NCI-H2029 (cell line): ENCODE measurements at regions not wholly inside any gene's neighbourhood (a gene's known extent, or its start where the extent isn't known, plus 50 kb on each side); places are given as distances from the start of the nearest gene placed in this dataset.
A peak's percentile ranks its signal among the peaks of the same experiment; 100 is the strongest.
"Not testable (repeated sequence)": the region's sequence is repeated elsewhere in the genome, so short reads cannot be mapped to it uniquely, and the experiment has no call there.

Experiments
- DNase-seq: peaks from one replicate; lab custom pipeline; 2025; lab: John Stamatoyannopoulos, UW

GRCh38 chr2:59874971-59875755 lies 678.3 kb downstream of the BCL11A start:
- DNase-seq, result no peak

GRCh38 chr2:59874361-59874760 lies 679.1 kb downstream of the BCL11A start:
- no peak for DNase-seq

- no peak for DNase-seq
Observed at GRCh38 chr2:59871830-59872229, 681.6 kb downstream of the BCL11A start.

- no peak for DNase-seq
Observed at GRCh38 chr2:59868981-59869380, 684.5 kb downstream of the BCL11A start.

DNA sequence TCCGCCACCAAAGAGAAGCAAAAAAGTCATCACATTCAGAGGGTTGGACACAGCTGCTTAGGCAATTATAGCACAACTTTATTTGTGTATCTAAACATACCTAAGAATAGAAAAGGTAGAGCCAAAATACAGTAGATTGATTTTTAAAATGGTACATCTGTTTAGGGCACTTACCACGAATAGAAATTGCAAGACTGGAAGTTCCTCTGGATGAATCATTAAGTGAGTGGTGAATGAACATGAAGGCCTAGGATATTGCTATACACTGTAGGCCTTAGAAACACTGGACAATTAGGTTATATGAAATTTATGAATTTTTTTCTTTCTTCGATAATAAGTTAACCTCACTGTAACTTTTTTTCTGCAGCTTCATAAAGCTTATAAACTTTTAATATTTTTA lies 687.0 kb downstream of the BCL11A start:
- DNase-seq, result no peak

DNA sequence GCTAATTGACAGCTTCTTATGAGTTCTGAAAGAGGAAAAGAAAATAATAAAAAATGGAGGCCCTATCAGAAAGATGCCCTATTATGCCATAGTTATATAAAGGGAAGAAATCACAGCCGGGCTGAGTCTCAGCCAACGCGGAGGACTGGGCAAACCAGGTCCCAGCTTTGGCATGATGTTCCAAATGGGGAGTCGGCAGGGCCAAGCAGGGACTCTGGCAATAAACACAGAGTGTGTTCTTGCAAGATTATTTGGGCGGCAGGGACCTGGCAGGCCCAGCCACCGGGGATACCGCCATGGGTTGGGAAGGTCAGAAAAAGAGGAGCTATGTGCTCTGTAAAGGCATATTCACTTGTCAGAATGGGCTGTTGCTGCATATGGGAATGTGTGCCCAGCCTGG lies 694.9 kb downstream of the BCL11A start:
- DNase-seq, result no peak

GRCh38 chr2:59857109-59857508 lies 696.3 kb downstream of the BCL11A start:
- no peak for DNase-seq

GRCh38 chr2:59856391-59856790 lies 697.1 kb downstream of the BCL11A start:
- DNase-seq, result no peak

DNA sequence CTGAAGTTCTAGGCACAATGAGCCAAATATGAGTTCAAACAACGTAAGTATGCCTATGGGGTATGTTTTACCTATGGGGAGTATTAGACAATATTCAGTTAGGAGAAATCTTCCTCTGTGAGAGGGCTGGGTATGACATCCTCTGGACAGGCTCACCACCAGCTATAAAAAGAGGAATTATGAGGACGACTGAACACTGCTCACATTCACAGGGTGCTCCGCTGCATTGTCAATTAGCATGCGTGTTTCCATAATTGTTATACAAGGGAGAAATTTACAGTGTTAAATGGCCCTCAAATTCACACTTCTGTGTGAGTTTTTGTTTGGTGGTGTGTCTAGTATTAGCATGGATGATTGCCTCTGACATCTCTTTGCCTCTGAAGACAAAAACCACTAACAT lies 700.4 kb downstream of the BCL11A start:
- no peak for DNase-seq

DNA sequence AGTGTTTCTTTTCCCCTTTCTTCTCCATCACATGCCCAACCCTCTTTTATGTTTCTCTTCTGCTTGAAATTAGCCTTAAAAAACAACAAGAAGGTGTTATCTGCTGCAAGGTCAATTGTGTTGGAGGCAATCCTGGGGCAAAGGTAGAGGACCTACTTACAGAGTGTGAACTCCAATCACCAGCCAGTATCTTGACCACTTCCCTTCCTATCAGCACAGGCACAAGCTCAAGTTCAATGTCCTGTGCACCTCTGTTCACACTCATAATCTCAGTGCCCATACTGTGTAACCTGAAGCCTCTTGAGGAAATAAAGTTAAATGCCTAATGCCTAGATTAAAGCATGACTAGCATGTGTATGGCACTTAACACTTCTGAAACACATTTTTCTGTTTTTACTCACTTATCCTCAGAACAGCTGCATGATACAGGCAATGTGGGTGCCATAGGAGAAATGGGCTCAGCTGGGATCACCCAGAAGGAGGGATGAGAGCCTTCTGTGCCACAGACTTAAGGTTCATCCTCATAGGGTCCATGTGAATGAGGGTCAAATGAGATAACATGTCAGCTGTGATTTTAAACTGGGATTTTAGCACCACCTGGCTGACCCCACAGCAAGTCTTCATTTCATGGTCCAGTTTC lies 701.5 kb downstream of the BCL11A start:
- DNase-seq, result no peak

DNA sequence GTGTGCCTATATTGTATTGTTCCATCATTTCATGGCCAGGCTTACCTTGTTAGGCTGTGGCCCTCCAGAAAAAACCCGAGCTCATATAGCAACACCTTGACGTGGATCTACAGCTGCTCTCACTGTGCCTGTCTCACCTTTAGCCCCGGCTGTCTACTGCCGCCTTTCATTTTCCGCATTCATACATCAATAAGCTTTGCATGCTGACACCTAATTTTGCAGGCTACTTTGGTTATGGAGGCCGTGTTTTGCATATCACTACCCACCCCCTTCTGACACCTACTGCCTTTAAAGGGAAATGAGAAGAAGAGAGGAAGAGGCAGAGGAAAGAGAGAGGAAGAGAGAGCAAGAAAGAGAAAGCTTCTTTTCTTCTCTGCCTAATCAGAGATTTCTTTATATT lies 702.9 kb downstream of the BCL11A start:
- no peak for DNase-seq

DNA sequence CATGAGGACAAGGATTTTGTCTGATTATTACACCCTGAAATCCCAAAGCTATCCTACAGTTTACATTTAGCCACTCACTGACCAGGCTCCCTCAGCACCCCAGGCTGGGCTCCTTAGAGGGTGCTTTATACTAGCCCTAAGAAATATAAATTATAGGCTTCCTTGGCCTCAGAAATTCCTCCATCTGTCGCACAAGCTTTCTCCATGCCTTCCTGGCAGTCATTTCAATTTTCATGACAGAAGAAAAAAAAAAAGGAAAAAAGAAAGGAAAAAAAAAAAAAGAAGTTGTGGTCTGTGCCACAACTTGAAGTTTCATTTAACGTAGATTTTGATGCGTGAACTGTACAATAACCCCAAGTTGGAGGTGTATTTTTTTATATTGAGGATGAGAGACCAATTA lies 719.5 kb downstream of the BCL11A start:
- no peak for DNase-seq

- DNase-seq, result no peak
Observed at GRCh38 chr2:59830601-59831000, 722.9 kb downstream of the BCL11A start.

DNA sequence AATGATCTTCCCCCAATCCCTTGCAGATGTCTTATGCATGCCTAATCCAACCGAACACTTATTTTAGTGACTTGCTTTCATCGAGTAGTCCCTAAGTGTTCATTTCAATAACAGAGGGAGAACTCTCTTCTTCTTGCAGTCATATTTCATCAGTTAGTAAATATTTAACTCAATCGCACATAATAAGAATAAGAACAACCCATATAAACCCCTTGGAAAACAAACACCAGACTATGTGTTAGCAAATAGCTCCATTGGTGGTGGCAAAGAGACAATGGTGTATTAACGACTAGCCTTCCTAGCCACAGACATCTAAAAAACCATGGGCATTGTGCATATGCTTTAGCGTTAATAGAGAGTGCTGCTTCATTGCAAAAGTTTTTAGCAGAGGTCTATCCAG lies 725.8 kb downstream of the BCL11A start:
- DNase-seq, result no peak

DNA sequence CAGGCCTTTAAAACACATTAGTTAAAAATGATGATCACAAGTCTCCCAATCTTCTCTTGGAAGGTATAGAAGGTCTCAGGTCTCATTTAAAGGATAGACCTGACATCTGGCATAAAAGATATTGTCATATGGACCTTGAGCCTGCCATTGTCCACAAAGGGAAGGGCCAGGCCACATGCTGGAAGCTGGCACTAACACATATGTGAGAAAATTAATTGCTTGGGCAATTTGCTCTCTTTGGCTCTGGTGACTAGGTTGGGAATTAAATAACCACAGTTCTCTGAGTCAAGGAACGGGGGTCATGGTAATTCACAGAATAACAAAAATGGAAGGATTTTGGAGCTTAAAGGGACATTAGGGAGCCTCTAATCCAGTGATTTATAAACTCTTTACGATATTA lies 727.3 kb downstream of the BCL11A start:
- DNase-seq, result no peak

GRCh38 chr2:59824314-59824713 lies 729.1 kb downstream of the BCL11A start:
- no peak for DNase-seq

DNA sequence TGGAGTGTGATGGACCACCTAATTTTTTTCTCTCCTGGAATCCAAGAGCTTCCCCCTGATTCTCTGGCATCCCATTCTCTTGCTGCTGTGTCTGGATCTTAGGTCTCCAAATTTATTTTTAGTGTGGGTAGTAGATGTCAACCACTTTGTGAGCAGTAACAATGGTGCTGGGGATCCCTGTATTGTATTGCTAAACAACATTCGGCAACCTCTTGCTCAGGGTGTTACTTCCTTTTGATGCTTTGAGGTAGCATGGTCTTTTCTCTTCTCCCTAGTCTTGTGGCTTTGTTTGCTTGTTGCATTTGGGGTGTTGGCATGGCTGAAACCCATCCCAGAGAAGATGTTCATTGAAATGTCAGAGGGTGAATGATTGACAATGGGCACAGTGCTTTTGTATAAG lies 737.4 kb downstream of the BCL11A start:
- DNase-seq, result no peak

GRCh38 chr2:59810283-59810682 lies 743.2 kb downstream of the BCL11A start:
- not testable (repeated sequence) for DNase-seq

GRCh38 chr2:59806486-59806885 lies 747.0 kb downstream of the BCL11A start:
- DNase-seq, result no peak

- peak; percentile 32 for DNase-seq
Observed at GRCh38 chr2:59804732-59805131, 748.7 kb downstream of the BCL11A start.

DNA sequence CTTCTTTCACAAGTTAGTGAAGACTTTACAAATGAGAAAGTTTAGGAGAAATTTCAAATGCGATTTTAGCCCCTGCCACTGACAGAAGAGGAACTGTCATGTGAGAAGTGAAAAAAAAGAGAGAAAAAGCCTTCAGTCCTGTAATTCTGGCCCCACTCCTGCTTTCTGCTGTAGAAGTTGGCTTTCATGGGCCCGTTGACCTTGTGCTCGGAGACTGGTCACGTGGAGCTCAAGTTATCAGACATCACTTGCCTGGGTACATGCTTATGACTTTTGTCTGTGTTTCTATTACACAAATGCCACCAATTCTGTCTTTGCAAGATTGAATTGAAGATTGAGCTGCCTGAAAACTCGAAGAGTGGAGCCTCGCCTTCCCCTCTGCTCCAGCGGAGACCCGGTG lies 749.9 kb downstream of the BCL11A start:
- DNase-seq, result no peak

GRCh38 chr2:59798687-59799232 lies 754.7 kb downstream of the BCL11A start:
- no peak for DNase-seq

DNA sequence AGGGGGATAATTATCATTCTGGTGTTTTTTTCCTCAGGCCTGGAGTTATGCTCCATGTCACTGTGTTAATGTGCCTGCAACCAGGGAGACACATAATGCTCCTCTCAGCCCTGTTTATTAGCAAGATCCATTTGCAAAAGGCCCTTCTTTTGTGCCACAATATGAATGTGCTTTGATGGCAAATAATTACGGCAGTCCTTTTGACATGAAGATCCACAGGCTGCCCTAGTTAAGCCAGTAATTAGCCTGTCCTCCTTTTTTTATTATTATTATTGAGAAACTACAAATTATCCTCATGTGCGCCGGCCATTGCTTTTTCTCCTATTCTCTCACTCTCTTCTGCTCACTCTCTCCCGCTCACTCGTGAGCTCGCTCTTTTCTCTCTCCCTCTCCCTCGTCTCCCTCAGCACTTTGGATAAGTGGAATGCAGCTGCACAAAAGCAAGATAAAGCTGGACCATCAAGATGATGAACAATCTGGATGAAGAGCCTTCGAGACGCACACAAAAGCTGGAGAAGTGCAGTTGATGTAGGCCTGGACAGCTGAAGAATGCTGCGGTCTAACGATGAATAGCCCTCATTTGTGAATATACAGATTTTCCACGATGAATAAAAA lies 762.3 kb downstream of the BCL11A start:
- DNase-seq, result no peak
